ENCODE measurements at regions not wholly inside any gene's neighbourhood (a gene's known extent, or its start where the extent isn't known, plus 50 kb on each side); places are given as distances from the start of the nearest gene placed in this dataset.

DNA sequence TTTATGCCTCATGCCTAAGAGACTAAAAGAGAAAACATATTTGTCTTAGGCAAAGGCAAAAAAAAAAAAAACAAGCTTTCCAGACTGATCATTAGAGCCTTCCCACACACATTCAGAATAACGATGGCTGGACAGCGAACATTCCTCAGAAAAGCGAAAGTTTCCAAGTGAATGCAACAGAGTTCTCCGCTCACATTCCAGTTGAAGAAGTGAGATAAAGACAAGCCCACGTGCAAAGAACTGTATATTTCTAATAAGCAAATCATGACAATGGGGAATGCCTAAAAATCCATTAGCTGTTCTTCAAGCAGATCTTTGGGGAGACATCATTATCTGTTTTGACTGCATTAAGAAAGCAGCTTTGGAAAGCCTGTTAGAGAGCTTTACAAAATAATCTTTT lies 347.9 kb downstream of the METTL4 start:
- Histone ChIP-seq H3K27ac (ENCODE audit: low read depth in 2 of 2, low read length in 2 of 2) (no peak overlapping the region), H3K4me1 (ENCODE audit: control insufficient read depth in 2 of 3, insufficient read depth in 2 of 3, low read depth in 1 of 3, low read length in 3 of 3) (no peaks in the 10 kb centered on the region), H3K36me3 (ENCODE audit: control insufficient read depth in 2 of 3, insufficient read depth in 3 of 3, low read length in 3 of 3) (no peaks in the 10 kb centered on the region), H3K27me3 (ENCODE audit: control insufficient read depth, insufficient read depth, low read length) (no peaks in the 10 kb centered on the region), H3K9ac (ENCODE audit: low read length in 3 of 3) (no peak overlapping the region), H3K4me3 (ENCODE audit: low read length in 3 of 3) (peak overlapping the region in 2 of 3 donors; percentile 30 to 46), H3K9me3 (ENCODE audit: control insufficient read depth in 2 of 3, insufficient read depth in 1 of 3, low read length in 3 of 3) (no peaks in the 10 kb centered on the region)
- FAIRE-seq = no peak
- TF ChIP-seq, protein P1, sequence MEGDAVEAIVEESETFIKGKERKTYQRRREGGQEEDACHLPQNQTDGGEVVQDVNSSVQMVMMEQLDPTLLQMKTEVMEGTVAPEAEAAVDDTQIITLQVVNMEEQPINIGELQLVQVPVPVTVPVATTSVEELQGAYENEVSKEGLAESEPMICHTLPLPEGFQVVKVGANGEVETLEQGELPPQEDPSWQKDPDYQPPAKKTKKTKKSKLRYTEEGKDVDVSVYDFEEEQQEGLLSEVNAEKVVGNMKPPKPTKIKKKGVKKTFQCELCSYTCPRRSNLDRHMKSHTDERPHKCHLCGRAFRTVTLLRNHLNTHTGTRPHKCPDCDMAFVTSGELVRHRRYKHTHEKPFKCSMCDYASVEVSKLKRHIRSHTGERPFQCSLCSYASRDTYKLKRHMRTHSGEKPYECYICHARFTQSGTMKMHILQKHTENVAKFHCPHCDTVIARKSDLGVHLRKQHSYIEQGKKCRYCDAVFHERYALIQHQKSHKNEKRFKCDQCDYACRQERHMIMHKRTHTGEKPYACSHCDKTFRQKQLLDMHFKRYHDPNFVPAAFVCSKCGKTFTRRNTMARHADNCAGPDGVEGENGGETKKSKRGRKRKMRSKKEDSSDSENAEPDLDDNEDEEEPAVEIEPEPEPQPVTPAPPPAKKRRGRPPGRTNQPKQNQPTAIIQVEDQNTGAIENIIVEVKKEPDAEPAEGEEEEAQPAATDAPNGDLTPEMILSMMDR (IDR thresholded peaks at IDR 0.05; ENCODE audit: borderline replicate concordance, extremely low read depth, insufficient read depth) = no peak
- peak in 2 of 5 donors; percentile 51 to 70 for DNase-seq
- intact Hi-C loops (cut with DNase I) = no loop called here

DNA sequence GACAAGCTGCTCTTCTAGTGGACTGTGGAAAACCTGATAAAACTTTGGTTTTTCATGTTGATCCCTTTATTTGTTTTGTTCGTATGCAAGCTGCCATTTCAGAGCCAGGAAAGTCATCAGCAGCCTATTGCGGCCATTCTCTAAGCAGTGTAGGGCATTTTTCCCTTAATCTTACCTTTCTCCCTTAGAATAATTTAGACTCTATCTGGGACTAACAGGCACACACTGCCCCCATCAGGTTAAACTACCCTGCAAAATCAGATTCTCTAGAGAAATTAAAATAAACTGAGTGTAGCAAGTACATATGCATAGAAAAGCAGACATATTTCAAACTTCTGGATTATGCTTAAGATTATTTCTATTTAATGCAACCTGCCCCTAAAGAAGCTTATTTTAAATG lies 347.5 kb downstream of the METTL4 start:
- no peak for FAIRE-seq
- DNase-seq = peak in 3 of 5 donors; percentile 28 to 73 (median 62)
- Histone ChIP-seq H3K4me1 (ENCODE audit: control insufficient read depth in 2 of 3, insufficient read depth in 2 of 3, low read depth in 1 of 3, low read length in 3 of 3) (no peaks in the 10 kb centered on the region), H3K36me3 (ENCODE audit: control insufficient read depth in 2 of 3, insufficient read depth in 3 of 3, low read length in 3 of 3) (no peaks in the 10 kb centered on the region), H3K4me3 (ENCODE audit: low read length in 3 of 3) (peak overlapping the region in 2 of 3 donors; percentile 30 to 46), H3K9ac (ENCODE audit: low read length in 3 of 3) (no peak overlapping the region), H3K27me3 (ENCODE audit: control insufficient read depth, insufficient read depth, low read length) (no peaks in the 10 kb centered on the region), H3K27ac (ENCODE audit: low read depth in 2 of 2, low read length in 2 of 2) (no peak overlapping the region), H3K9me3 (ENCODE audit: control insufficient read depth in 2 of 3, insufficient read depth in 1 of 3, low read length in 3 of 3) (no peaks in the 10 kb centered on the region)
- intact Hi-C loops (cut with DNase I) = no loop called here
- TF ChIP-seq, protein P1 (IDR thresholded peaks at IDR 0.05; ENCODE audit: borderline replicate concordance, extremely low read depth, insufficient read depth) = peak; percentile 46

DNA sequence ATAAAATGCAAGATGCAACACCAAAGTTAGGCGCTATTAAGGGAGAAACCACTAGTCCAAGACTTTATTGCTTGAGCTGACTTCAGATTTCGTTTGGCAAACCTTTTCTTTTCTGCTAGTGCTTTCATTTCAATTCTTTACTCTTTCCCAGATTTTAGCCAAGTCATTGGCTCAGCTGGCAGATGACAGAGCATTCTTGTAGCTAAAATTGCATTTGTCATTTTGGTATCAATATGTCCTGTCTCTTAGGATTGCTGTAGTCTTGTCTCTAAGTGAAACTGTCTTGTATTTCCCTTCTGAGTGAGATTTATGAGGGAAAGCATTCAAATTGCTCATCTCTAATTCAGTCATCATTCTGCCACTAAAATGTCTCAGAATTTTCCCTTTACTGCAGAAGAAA lies 335.1 kb downstream of the METTL4 start:
- intact Hi-C loops (cut with DNase I) = no loop called here
- DNase-seq = no peak
- no peak overlapping the region for H3K27ac ChIP-seq (ENCODE audit: low read depth in 2 of 2, low read length in 2 of 2)
- no peak for FAIRE-seq
- no peak overlapping the region for H3K9ac ChIP-seq (ENCODE audit: low read length in 3 of 3)
- no peaks in the 10 kb centered on the region for H3K27me3 ChIP-seq (ENCODE audit: control insufficient read depth, insufficient read depth, low read length)
- no peaks in the 10 kb centered on the region for H3K9me3 ChIP-seq (ENCODE audit: control insufficient read depth in 2 of 3, insufficient read depth in 1 of 3, low read length in 3 of 3)
- TF ChIP-seq, protein P1 (IDR thresholded peaks at IDR 0.05; ENCODE audit: borderline replicate concordance, extremely low read depth, insufficient read depth) = no peak
- no peak overlapping the region for H3K4me3 ChIP-seq (ENCODE audit: low read length in 3 of 3)
- H3K4me1 ChIP-seq (ENCODE audit: control insufficient read depth in 2 of 3, insufficient read depth in 2 of 3, low read depth in 1 of 3, low read length in 3 of 3) = no peaks in the 10 kb centered on the region
- no peaks in the 10 kb centered on the region for H3K36me3 ChIP-seq (ENCODE audit: control insufficient read depth in 2 of 3, insufficient read depth in 3 of 3, low read length in 3 of 3)

DNA sequence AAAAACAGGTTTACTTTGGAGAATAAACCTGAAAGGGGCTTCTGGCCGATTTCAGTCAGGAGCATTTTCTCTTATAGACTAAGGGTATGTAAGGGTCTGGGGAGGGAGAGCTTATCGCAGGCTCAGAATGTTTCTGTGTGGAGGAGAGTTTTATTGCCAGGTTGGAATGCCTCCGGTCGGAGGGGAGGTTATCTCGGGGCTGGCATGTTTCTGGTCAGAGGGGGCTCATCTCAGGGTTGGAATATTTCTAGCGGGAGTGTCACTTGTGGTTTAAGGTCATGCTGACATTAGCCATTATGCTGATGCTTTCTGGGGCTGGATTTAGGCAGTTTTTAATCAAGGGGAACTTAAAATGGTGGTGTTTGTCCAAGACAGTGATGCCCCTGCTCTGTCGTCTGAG lies 333.6 kb downstream of the METTL4 start:
- TF ChIP-seq, protein P1 (IDR thresholded peaks at IDR 0.05; ENCODE audit: borderline replicate concordance, extremely low read depth, insufficient read depth) = no peak
- H3K36me3 ChIP-seq (ENCODE audit: control insufficient read depth in 2 of 3, insufficient read depth in 3 of 3, low read length in 3 of 3) = no peaks in the 10 kb centered on the region
- H3K4me3 ChIP-seq (ENCODE audit: low read length in 3 of 3) = no peak overlapping the region
- no peaks in the 10 kb centered on the region for H3K4me1 ChIP-seq (ENCODE audit: control insufficient read depth in 2 of 3, insufficient read depth in 2 of 3, low read depth in 1 of 3, low read length in 3 of 3)
- FAIRE-seq = no peak
- no peaks in the 10 kb centered on the region for H3K9me3 ChIP-seq (ENCODE audit: control insufficient read depth in 2 of 3, insufficient read depth in 1 of 3, low read length in 3 of 3)
- intact Hi-C loops (cut with DNase I) = no loop called here
- H3K27me3 ChIP-seq (ENCODE audit: control insufficient read depth, insufficient read depth, low read length) = no peaks in the 10 kb centered on the region
- peak in 3 of 5 donors; percentile 11 to 27 (median 12) for DNase-seq
- H3K27ac ChIP-seq (ENCODE audit: low read depth in 2 of 2, low read length in 2 of 2) = no peak overlapping the region
- no peak overlapping the region for H3K9ac ChIP-seq (ENCODE audit: low read length in 3 of 3)

Measured in kidney (tissue), 13 donors.